GM19239 (cell line): ENCODE measurements at regions not wholly inside any gene's neighbourhood (a gene's known extent, or its start where the extent isn't known, plus 50 kb on each side); places are given as distances from the start of the nearest gene placed in this dataset.
"Not testable (repeated sequence)": the region's sequence is repeated elsewhere in the genome, so short reads cannot be mapped to it uniquely, and the experiment has no call there.

ENCODE experiments used
- DNase-seq: peaks from one replicate; pipeline ENCODE4 v3.0.0; 2011; ENCODE audit warnings: low spot score; ENCODE audit not compliant: insufficient read length
- FAIRE-seq: peaks from 2 replicates; lab custom pipeline; 2011; peaks lifted over from hg19 to GRCh38; lab: Jason Lieb, UNC

GRCh38 chr20:43372051-43372450 lies 85.6 kb upstream of the SRSF6 start:
- FAIRE-seq (no peak), DNase-seq (no peak)

GRCh38 chr20:43365691-43366090 lies 92.0 kb upstream of the SRSF6 start:
- FAIRE-seq (no peak), DNase-seq (no peak)

- DNase-seq (no peak), FAIRE-seq (no peak)
Measured at GRCh38 chr20:43364001-43364400, 93.7 kb upstream of the SRSF6 start.

GRCh38 chr20:43363506-43363905 lies 94.2 kb upstream of the SRSF6 start:
- no peak for FAIRE-seq
- DNase-seq, result no peak

GRCh38 chr20:43361526-43361925 lies 96.2 kb upstream of the SRSF6 start:
- no peak for DNase-seq
- no peak for FAIRE-seq

DNA sequence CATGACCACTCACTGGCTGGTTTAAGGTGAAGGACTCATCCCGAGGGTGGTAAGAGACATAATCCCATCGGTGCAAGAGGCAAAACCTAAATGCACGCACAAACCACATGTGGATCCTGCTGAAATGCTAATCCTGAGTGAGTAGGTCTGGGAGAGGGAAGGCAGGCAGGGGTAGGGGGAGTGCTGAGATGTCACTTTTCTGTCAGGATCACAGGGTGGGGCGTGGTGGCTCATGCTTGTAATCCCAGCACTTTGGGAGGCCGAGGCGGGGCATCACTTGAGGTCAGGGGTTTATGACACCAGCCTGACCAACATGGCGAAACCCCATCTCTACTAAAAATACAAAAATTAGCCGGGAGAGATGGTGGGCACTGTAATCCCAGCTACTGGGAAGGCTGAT lies 97.7 kb upstream of the SRSF6 start:
- FAIRE-seq (no peak), DNase-seq (no peak)

DNA sequence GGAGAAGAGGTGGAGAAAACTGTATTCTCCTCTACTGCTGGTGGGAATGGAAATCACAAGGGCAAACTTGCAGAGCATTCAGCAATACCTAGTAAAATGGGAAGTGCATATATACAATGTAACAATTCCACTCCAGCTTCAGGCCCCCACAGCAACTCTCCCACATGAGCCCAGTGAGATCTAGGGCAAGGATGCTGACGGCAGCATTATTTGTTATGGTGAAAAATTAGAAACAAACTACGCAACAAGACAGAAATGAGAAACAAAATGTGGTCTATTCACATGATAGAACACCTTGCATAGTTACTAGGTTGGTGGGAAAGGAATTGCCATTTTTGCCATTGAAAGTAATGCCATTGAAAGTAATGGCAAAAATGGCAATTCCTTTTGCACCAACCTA lies 98.9 kb upstream of the SRSF6 start:
- DNase-seq (no peak), FAIRE-seq (no peak)

GRCh38 chr20:43357352-43357751 lies 100.3 kb upstream of the SRSF6 start:
- DNase-seq (no peak), FAIRE-seq (no peak)

GRCh38 chr20:43355610-43356009 lies 102.1 kb upstream of the SRSF6 start:
- DNase-seq (no peak), FAIRE-seq (no peak)

DNA sequence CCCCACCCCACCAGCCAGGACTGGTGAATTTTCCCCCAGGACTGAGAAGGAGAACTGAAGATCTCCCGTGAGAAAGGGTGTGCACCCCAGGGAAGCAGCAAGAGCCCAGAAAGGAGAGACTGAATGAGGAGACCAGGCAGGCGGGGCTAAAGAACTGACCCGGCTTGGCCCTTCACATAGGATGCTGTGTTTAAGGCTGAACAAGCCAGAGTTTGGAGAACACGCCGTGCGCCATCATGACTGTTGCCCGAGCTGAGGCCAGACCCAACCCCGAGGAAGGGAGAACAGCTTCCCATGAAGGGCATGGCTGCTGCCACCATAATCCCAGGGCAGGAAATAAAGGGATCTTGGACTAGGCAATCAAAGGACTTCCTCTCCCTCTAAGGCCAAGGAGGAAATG lies 104.7 kb upstream of the SRSF6 start:
- no peak for DNase-seq
- FAIRE-seq, result no peak

DNA sequence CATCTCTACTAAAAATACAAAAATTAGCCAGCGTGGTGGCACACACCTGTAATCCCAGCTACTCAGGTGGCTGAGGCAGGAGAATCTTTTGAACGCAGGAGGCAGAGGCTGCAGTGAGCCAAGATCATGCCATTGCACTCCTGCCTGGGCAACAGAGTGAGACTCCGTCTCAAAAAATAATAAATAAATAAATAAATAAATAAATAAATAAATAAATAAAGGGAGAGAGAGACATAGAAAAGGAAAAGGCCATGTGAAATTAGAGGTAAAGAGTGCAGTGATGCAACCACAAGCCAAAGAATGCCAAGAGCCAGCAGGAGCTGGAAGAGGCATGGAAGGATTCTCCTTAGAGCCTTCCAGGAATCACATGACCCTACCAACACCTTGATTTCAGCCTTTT lies 107.0 kb upstream of the SRSF6 start:
- not testable (repeated sequence) for DNase-seq, FAIRE-seq

GRCh38 chr20:43349841-43350240 lies 107.9 kb upstream of the SRSF6 start:
- FAIRE-seq, result no peak
- DNase-seq, result no peak

DNA sequence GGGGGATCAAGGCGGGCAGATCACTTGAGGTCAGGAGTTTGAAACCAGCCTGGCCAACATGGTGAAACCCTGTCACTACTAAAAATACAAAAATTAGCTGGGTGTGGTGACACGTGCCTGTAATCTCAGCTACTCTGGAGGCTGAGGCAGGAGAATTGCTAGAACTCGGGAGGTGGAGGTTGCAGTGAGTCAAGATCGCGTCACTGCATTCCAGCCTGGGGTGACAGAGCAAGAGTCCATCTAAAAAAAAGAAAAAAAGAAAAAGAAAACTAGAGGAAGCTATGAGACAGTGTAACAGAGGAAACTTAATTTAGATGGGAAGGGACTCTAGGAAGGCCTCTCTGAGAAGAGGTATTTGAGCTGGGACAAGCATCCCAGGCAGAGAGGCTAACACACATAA lies 109.9 kb upstream of the SRSF6 start:
- not testable (repeated sequence) for FAIRE-seq, DNase-seq

DNA sequence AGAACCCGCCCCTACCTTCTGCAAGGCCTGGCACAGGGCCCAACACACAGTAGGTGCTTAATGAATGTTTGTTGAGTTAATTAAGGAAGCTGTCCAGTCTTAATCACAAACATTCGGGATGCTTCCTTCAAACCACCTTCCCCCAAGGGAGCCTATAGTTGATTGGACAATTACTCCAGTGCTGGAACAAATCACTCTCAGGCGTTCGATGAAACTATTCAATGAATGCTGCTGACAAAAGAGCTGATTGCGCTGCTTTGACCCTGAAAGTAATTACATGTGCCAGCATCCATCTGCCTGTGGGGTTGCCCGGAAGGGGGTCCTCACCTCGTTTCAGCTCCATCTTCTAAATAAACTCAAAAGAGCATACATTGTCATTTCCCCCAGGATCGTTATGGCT lies 112.0 kb upstream of the SRSF6 start:
- no peak for FAIRE-seq
- DNase-seq, result no peak

- DNase-seq (no peak), FAIRE-seq (no peak)
Measured at GRCh38 chr20:43341511-43341910, 116.2 kb upstream of the SRSF6 start.

GRCh38 chr20:43337036-43337435 lies 120.7 kb upstream of the SRSF6 start:
- DNase-seq (no peak), FAIRE-seq (no peak)

DNA sequence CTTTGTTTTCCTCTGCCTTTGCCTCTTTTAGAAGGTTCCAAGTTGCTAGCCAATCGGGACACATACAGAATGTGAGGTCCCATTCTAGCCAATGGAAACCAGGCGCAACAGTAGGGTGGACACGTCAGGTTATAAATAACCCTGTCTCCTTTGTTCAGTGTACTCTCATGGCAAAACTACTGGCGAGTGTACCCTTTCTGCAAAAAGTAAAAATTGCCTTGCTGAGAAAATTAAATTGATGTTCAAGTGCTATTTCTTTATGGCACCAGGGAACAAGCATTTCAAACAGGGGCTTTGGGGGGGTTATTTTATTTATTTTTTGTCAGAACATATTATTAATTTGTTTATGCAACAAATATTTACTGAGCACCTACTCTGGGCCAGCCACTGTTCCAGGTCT lies 123.6 kb upstream of the SRSF6 start:
- no peak for DNase-seq
- no peak for FAIRE-seq

DNA sequence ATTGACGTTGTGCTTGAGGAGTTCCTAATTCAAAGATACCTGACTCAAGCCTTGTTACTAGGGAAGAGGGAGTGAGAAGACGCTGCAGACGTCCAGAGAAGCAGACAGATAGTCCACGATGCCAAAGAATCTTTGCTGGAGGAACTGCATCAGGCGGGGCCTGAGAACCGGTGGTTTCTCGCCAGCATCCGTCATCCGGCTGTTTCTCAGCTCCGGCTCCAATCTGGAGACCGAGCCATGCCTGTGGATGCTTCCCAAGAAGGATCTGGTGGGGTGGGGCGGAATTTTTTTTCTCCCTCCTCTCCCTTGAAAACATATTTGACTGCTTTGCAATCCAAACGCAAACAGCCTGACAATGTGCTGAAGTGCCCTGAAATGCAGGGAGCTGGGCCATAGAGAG lies 125.8 kb upstream of the SRSF6 start:
- DNase-seq, result no peak

GRCh38 chr20:43328697-43329096 lies 129.0 kb upstream of the SRSF6 start:
- DNase-seq, result no peak
- no peak for FAIRE-seq

More for the DNA sequence above, 125.8 kb upstream of the SRSF6 start:
- no peak for FAIRE-seq

GRCh38 chr20:43327234-43327633 lies 130.5 kb upstream of the SRSF6 start:
- not testable (repeated sequence) for FAIRE-seq, DNase-seq

- FAIRE-seq, result no peak
Measured at GRCh38 chr20:43325926-43326325, 131.8 kb upstream of the SRSF6 start.

GRCh38 chr20:43323592-43323991 lies 133.9 kb upstream of the PTPRT start:
- FAIRE-seq (no peak), DNase-seq (no peak)

More at GRCh38 chr20:43325926-43326325, 131.8 kb upstream of the SRSF6 start:
- DNase-seq, result no peak

GRCh38 chr20:43322851-43323250 lies 133.1 kb upstream of the PTPRT start:
- no peak for FAIRE-seq
- DNase-seq, result no peak
